Astrocyte (in vitro differentiated cells and primary cell): ENCODE measurements at regions not wholly inside any gene's neighbourhood (a gene's known extent, or its start where the extent isn't known, plus 50 kb on each side); places are given as distances from the start of the nearest gene placed in this dataset.

Source experiments
- CTCF ChIP-seq: IDR thresholded peaks from 2 replicates; pipeline ENCODE4 v1.5.1; 2011; ENCODE audit warnings: low read depth, mild to moderate bottlenecking, inconsistent platforms, low read length, moderate library complexity; ENCODE audit not compliant: insufficient read depth
- EZH2 ChIP-seq: IDR thresholded peaks from 2 replicates; pipeline ENCODE4 v1.6.1; 2012; ENCODE audit warnings: mild to moderate bottlenecking, low read length, inconsistent platforms; ENCODE audit not compliant: insufficient read depth

GRCh38 chr16:22977294-22977697, 163.3 kb downstream of the HS3ST2 start:
- TF ChIP-seq EZH2 (no peak), CTCF (no peak)
